Ovary (tissue), 7 donors: ENCODE measurements at regions not wholly inside any gene's neighbourhood (a gene's known extent, or its start where the extent isn't known, plus 50 kb on each side); places are given as distances from the start of the nearest gene placed in this dataset.

Experiments
- DNase-seq, 5 donors: peaks; one replicate each; pipeline ENCODE4 v3.0.0-alpha.2; 2019 to 2020
- H3K27ac ChIP-seq, 2 donors: fragments of 200-600 bp; one replicate each; pipeline versions ENCODE4 v1.5.1 to v1.8.0; 2019 to 2022
- H3K27me3 ChIP-seq: fragments of 200-600 bp; one replicate; pipeline ENCODE4 v1.8.0; 2022
- H3K36me3 ChIP-seq: fragments of 200-600 bp; sonication (generic); one replicate; pipeline ENCODE4 v1.5.1; 2019
- H3K4me1 ChIP-seq: one replicate; pipeline ENCODE4 v1.8.1; 2013; ENCODE audit warnings: mild to moderate bottlenecking, moderate library complexity; ENCODE audit not compliant: insufficient read depth
- H3K4me3 ChIP-seq: fragments of 200-600 bp; sonication (generic); one replicate; pipeline ENCODE4 v1.5.1; 2017
- H3K9me3 ChIP-seq, 2 donors: fragments of 200-600 bp in 1 of 2; sonication (generic) in 1 of 2; one replicate each; pipeline versions ENCODE4 v1.5.1 to v1.8.1; 2013 to 2019; ENCODE audit warnings: mild to moderate bottlenecking in 1 of 2, moderate library complexity in 1 of 2
- CTCF ChIP-seq, 3 donors: fragments of 450-650 bp in 2 of 3; fragments of 200-600 bp in 1 of 3; IDR thresholded peaks; one replicate each; pipeline versions ENCODE4 v1.5.1 to v1.8.0; 2016 to 2022; ENCODE audit warnings: antibody characterized with exemption in 3 of 3, mild to moderate bottlenecking in 1 of 3
- EP300 ChIP-seq: sonication (generic); formaldehyde crosslinking; IDR thresholded peaks from one replicate; pipeline ENCODE4 v1.6.1; 2017; ENCODE audit warnings: antibody characterized with exemption
- POLR2A ChIP-seq: fragments of 450-650 bp; IDR thresholded peaks from one replicate; pipeline ENCODE4 v1.6.1; 2017; ENCODE audit warnings: antibody characterized with exemption, mild to moderate bottlenecking, moderate library complexity
- WGBS, 3 donors: extraction: QIAGEN DNeasy Blood & Tissue Kit in 1 of 3; methylation state at CpG; one replicate each; pipeline versions ENCODE4 v1.1.5 to v1.1.7; 2013 to 2017; 5-methylcytosine and 5-hydroxymethylcytosine counted together
- intact Hi-C, 4 donors: fragments of 100-400 bp; cut with DNase I; formaldehyde crosslinking; loops; one replicate each; pipeline versions ENCODE4 v1.11.0 to v1.15.1; 2022 to 2023
- donor health status: DM: no; HTN: no; CAD: no; lungs with moderate emphysema.
- donor health status: DM: no; HTN: no; CAD: no.
- donor health status: Bipolar disorder and iron deficiency.
- donor health status: DM: no; HTN: no; CAD: no.
- donor health status: DM: yes; HTN: yes; CAD: no.

GRCh38 chr5:112681481-112681908, 56.2 kb upstream of the APC start:
- intact Hi-C loops: no loop called here

GRCh38 chr5:112682621-112683061, 55.0 kb upstream of the APC start:
- Histone ChIP-seq H3K36me3 (no peaks in the 10 kb centered on the region), H3K27me3 (no peaks in the 10 kb centered on the region), H3K4me3 (no peak overlapping the region), H3K4me1 (peaks cover 8% of the 10 kb centered on the region), H3K9me3 (no peaks in the 10 kb centered on the region), H3K27ac (no peak overlapping the region)
- intact Hi-C loops: no loop called here
- no peak for DNase-seq
- TF ChIP-seq POLR2A: no peak
- no peak for TF ChIP-seq EP300
- TF ChIP-seq CTCF (IDR thresholded peaks at IDR 0.05): no peak
- WGBS, 3 donors: 88 to 100% (median 93%) methylated on average over 3 of the region's 3 CpGs

More at GRCh38 chr5:112681481-112681908, 56.2 kb upstream of the APC start:
- no peak for DNase-seq
- WGBS, 3 donors: 9 to 22% (median 17%) methylated on average over 1 of the region's 1 CpG
- Histone ChIP-seq H3K27me3 (no peaks in the 10 kb centered on the region), H3K4me3 (no peak overlapping the region), H3K4me1 (peaks cover 8% of the 10 kb centered on the region), H3K9me3 (no peaks in the 10 kb centered on the region), H3K27ac (no peak overlapping the region), H3K36me3 (no peaks in the 10 kb centered on the region)
- TF ChIP-seq CTCF (IDR thresholded peaks at IDR 0.05) (no peak), EP300 (no peak), POLR2A (no peak)

GRCh38 chr5:112684121-112684520, 53.6 kb upstream of the APC start:
- Histone ChIP-seq H3K4me3 (no peak overlapping the region), H3K9me3 (no peaks in the 10 kb centered on the region), H3K27ac (no peak overlapping the region), H3K27me3 (no peaks in the 10 kb centered on the region), H3K4me1 (peaks cover 8% of the 10 kb centered on the region), H3K36me3 (no peaks in the 10 kb centered on the region)
- intact Hi-C loops: no loop called here
- TF ChIP-seq EP300 (no peak), POLR2A (no peak), CTCF (IDR thresholded peaks at IDR 0.05) (no peak)
- 10 to 29% (median 26%) methylated on average over 1 of the region's 1 CpG for WGBS, 3 donors
- no peak for DNase-seq

GRCh38 chr5:112684737-112685136, 52.9 kb upstream of the APC start:
- intact Hi-C loops: no loop called here
- 24 to 42% (median 24%) methylated on average over 4 of the region's 4 CpGs for WGBS, 3 donors
- no peak for TF ChIP-seq EP300
- TF ChIP-seq CTCF (IDR thresholded peaks at IDR 0.05): no peak
- TF ChIP-seq POLR2A: no peak

GRCh38 chr5:112685386-112685785, 52.3 kb upstream of the APC start:
- Histone ChIP-seq H3K36me3 (no peaks in the 10 kb centered on the region), H3K27me3 (no peaks in the 10 kb centered on the region), H3K27ac (no peak overlapping the region), H3K9me3 (no peaks in the 10 kb centered on the region), H3K4me3 (no peak overlapping the region), H3K4me1 (peaks cover 8% of the 10 kb centered on the region)
- intact Hi-C loops: no loop called here
- no peak for DNase-seq
- TF ChIP-seq CTCF (IDR thresholded peaks at IDR 0.05): no peak
- TF ChIP-seq POLR2A: no peak
- no peak for TF ChIP-seq EP300

More at GRCh38 chr5:112684737-112685136, 52.9 kb upstream of the APC start:
- Histone ChIP-seq H3K9me3 (no peaks in the 10 kb centered on the region), H3K4me3 (no peak overlapping the region), H3K36me3 (no peaks in the 10 kb centered on the region), H3K27ac (no peak overlapping the region), H3K27me3 (no peaks in the 10 kb centered on the region), H3K4me1 (peaks cover 8% of the 10 kb centered on the region)
- no peak for DNase-seq
